K562 (cell line): ENCODE measurements at regions not wholly inside any gene's neighbourhood (a gene's known extent, or its start where the extent isn't known, plus 50 kb on each side); places are given as distances from the start of the nearest gene placed in this dataset.

Experiments
- ATAC-seq: fragments of 200-7000 bp; cut with Tn5 transposase; 3 replicates; pipeline ENCODE4 v1.9.1; 2020; ENCODE audit warnings: moderate library complexity
- BruUV-seq: library from RNA; stranded (reverse); fragments of 400-500 nt; replicated peaks from 2 replicates; lab custom pipeline; 2021; lab: Mats Ljungman, UMichigan
- CTCF ChIA-PET: fragments of 300-600 bp; formaldehyde crosslinking; extraction: SDS; loops from one replicate; lab custom pipeline; 2021; ENCODE audit warnings: low intra/inter-chr PET ratio; lab: Yijun Ruan, JAX
- POLR2A ChIA-PET: fragments of 300-600, 350-650 bp; sonication (Branson Sonifier 250); formaldehyde crosslinking; extraction: SDS; loops from one replicate; lab custom pipeline; 2021; ENCODE audit warnings: antibody characterized with exemption, inconsistent platforms; lab: Yijun Ruan, JAX
- DNase-seq, 4 experiments: peaks; one replicate each; pipeline versions ENCODE4 v3.0.0 to v3.0.0-alpha.2; 2011 to 2018; ENCODE audit warnings: low spot score in 3 of 4, mixed read lengths in 3 of 4; ENCODE audit errors: extremely low read depth in 1 of 4
- FAIRE-seq: peaks from 2 replicates; lab custom pipeline; 2011; peaks lifted over from hg19 to GRCh38; lab: Jason Lieb, UNC
- H2AFZ ChIP-seq: 2 replicates; pipeline ENCODE4 v1.6.0; 2011; ENCODE audit warnings: low read depth, low read length, control low read depth, inconsistent platforms
- H3K27ac ChIP-seq: fragments of 200-600 bp; 3 replicates; pipeline ENCODE4 v1.8.0; 2011; ENCODE audit warnings: low read depth, mild to moderate bottlenecking, control low read depth, inconsistent platforms, low read length, moderate library complexity, mixed read lengths; ENCODE audit errors: extremely low read depth
- H3K27me3 ChIP-seq, 2 experiments: fragments of 300-600 bp in 1 of 2; 2 replicates in 1 of 2; 3 replicates in 1 of 2; pipeline versions ENCODE4 v1.6.0 to v1.8.0; 2011; ENCODE audit warnings: inconsistent platforms in 2 of 2, low read length in 2 of 2, mild to moderate bottlenecking in 1 of 2, mixed read lengths in 1 of 2, moderate library complexity in 1 of 2; ENCODE audit not compliant: control insufficient read depth in 2 of 2, insufficient read depth in 2 of 2
- H3K36me3 ChIP-seq: fragments of 300-600 bp; 3 replicates; pipeline ENCODE4 v1.8.0; 2011; ENCODE audit warnings: mild to moderate bottlenecking, low read length, inconsistent platforms; ENCODE audit not compliant: control insufficient read depth, insufficient read depth
- H3K4me1 ChIP-seq, 2 experiments: fragments of 200-600 bp in 1 of 2; replicated peaks in 1 of 2; 2 replicates in 1 of 2; 3 replicates in 1 of 2; pipeline versions ENCODE4 v1.5.1 to v1.8.0; 2011; ENCODE audit warnings: inconsistent platforms in 2 of 2, low read length in 2 of 2, mild to moderate bottlenecking in 1 of 2, mixed read lengths in 1 of 2, moderate library complexity in 1 of 2; ENCODE audit not compliant: control insufficient read depth in 2 of 2, insufficient read depth in 2 of 2
- H3K4me2 ChIP-seq: 2 replicates; pipeline ENCODE4 v1.6.1; 2011; ENCODE audit warnings: low read length, control low read depth, inconsistent platforms, mixed read lengths; ENCODE audit not compliant: insufficient read depth
- H3K4me3 ChIP-seq: fragments of 200-600 bp; sonication (generic), shearing (Covaris generic); 2 replicates; pipeline ENCODE4 v1.5.1; 2016; ENCODE audit warnings: control low read depth, inconsistent platforms
- H3K79me2 ChIP-seq: fragments of 200-600 bp; 3 replicates; pipeline ENCODE4 v1.8.0; 2011; ENCODE audit warnings: low read length, inconsistent platforms; ENCODE audit not compliant: control insufficient read depth, insufficient read depth
- H3K9ac ChIP-seq, 2 experiments: 2 replicates each; pipeline versions ENCODE4 v1.6.0 to v1.6.1; 2011; ENCODE audit warnings: low read depth in 2 of 2, low read length in 2 of 2, control low read depth in 1 of 2, inconsistent platforms in 1 of 2, mild to moderate bottlenecking in 1 of 2, mixed read lengths in 1 of 2; ENCODE audit not compliant: insufficient read depth in 1 of 2
- H3K9me1 ChIP-seq: one replicate; pipeline ENCODE4 v1.6.0; 2011; ENCODE audit warnings: inconsistent platforms, mild to moderate bottlenecking, low read length, moderate library complexity; ENCODE audit not compliant: control insufficient read depth, insufficient read depth
- H3K9me3 ChIP-seq: replicated peaks from 2 replicates; pipeline ENCODE4 v1.5.1; 2011; ENCODE audit warnings: low read depth, low read length, inconsistent platforms; ENCODE audit not compliant: control insufficient read depth, insufficient read depth
- H4K20me1 ChIP-seq: replicated peaks from 2 replicates; pipeline ENCODE4 v1.6.1; 2011; ENCODE audit warnings: low read length, inconsistent platforms, mixed read lengths; ENCODE audit not compliant: control insufficient read depth, insufficient read depth
- HDAC3 ChIP-seq: fragments of 450-650 bp; IDR thresholded peaks from 2 replicates; pipeline ENCODE4 v1.6.1; 2018; ENCODE audit warnings: borderline replicate concordance, mild to moderate bottlenecking, moderate library complexity; ENCODE audit not compliant: partially characterized antibody
- HMGN3 ChIP-seq: IDR thresholded peaks from 2 replicates; pipeline ENCODE4 v1.6.1; 2011; ENCODE audit warnings: borderline replicate concordance, low read depth, mild to moderate bottlenecking, mixed read lengths, low read length; ENCODE audit not compliant: insufficient read length; ENCODE audit errors: extremely low read depth
- WGBS: fragments of 100-300 bp; shearing (Covaris generic); methylation state at CpG from one replicate; pipeline ENCODE4 v1.1.6; 2016; ENCODE audit warnings: low coverage, mixed read lengths; ENCODE audit not compliant: insufficient coverage; ENCODE audit errors: missing lambda C conversion rate; 5-methylcytosine and 5-hydroxymethylcytosine counted together
- in situ Hi-C: fragments of 300-500 bp; cut with MboI; formaldehyde crosslinking; loops from 4 replicates; pipeline ENCODE4 v1.15.0; 2018; ENCODE audit warnings: inconsistent platforms, mixed read lengths
- intact Hi-C: fragments of 100-400 bp; cut with micrococcal nuclease; formaldehyde crosslinking; loops from 2 replicates; pipeline ENCODE4 v1.14.2; 2022
- TF ChIP-seq, protein P1 (sequence below): fragments of 250-450 bp; sonication (Bioruptor Pico); IDR thresholded peaks from 2 replicates; pipeline ENCODE4 v1.5.0; 2020; ENCODE audit warnings: mild to moderate bottlenecking, borderline replicate concordance
- TF ChIP-seq, protein P2 (sequence below), 2 experiments: fragments of 450-650 bp in 1 of 2; sonication (generic) in 1 of 2; formaldehyde crosslinking in 1 of 2; IDR thresholded peaks; 2 replicates each; pipeline versions ENCODE4 v1.7.1 to v1.9.0; 2016 to 2022; ENCODE audit warnings: inconsistent platforms in 1 of 2, mild to moderate bottlenecking in 1 of 2, missing genetic modification reagents in 1 of 2

DNA sequence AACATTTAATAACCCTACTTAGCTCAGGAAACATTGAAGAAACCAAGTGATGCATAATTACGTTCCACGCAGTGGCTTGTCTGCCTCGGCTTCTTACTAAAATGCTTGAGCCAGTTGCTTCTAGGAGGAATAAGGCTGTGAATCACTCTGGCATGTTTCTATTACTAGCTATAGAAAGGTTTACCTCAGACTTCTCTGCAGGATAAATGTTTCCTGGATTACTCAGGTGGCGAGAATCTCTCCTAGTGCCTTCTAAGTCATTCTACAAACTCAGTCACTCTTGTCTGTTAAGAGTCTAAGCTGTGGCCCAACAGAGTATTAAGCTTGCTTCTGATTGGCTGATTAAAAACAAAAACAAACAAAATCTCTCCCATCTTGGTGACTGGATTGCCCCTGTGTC is 92.0 kb upstream of the RALGPS2 start:
- no TSS peak for BruUV-seq
- intact Hi-C loops (no loop called here), in situ Hi-C loops (no loop called here)
- 5% methylated on average over 4 of the region's 4 CpGs for WGBS
- Histone ChIP-seq H3K4me2 (no peak overlapping the region), H3K9me3 (no peaks in the 10 kb centered on the region), H3K79me2 (no peaks in the 10 kb centered on the region), H3K36me3 (no peaks in the 10 kb centered on the region), H2AFZ (no peak overlapping the region), H3K27ac (no peak overlapping the region), H3K4me3 (no peak overlapping the region), H3K27me3 (peaks cover 0 to 4% of the 10 kb centered on the region in 2 experiments; a peak in 1 of 5 replicates), H3K4me1 (no peaks in the 10 kb centered on the region), H3K9ac (no peak overlapping the region), H3K9me1 (no peaks in the 10 kb centered on the region), H4K20me1 (no peaks in the 10 kb centered on the region)
- CTCF ChIA-PET: no interaction called here
- TF ChIP-seq, protein P1, sequence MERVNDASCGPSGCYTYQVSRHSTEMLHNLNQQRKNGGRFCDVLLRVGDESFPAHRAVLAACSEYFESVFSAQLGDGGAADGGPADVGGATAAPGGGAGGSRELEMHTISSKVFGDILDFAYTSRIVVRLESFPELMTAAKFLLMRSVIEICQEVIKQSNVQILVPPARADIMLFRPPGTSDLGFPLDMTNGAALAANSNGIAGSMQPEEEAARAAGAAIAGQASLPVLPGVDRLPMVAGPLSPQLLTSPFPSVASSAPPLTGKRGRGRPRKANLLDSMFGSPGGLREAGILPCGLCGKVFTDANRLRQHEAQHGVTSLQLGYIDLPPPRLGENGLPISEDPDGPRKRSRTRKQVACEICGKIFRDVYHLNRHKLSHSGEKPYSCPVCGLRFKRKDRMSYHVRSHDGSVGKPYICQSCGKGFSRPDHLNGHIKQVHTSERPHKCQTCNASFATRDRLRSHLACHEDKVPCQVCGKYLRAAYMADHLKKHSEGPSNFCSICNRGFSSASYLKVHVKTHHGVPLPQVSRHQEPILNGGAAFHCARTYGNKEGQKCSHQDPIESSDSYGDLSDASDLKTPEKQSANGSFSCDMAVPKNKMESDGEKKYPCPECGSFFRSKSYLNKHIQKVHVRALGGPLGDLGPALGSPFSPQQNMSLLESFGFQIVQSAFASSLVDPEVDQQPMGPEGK (CRISPR knock-in tag): no peak
- no peak for TF ChIP-seq HDAC3
- no peak for TF ChIP-seq HMGN3
- TF ChIP-seq, protein P2, sequence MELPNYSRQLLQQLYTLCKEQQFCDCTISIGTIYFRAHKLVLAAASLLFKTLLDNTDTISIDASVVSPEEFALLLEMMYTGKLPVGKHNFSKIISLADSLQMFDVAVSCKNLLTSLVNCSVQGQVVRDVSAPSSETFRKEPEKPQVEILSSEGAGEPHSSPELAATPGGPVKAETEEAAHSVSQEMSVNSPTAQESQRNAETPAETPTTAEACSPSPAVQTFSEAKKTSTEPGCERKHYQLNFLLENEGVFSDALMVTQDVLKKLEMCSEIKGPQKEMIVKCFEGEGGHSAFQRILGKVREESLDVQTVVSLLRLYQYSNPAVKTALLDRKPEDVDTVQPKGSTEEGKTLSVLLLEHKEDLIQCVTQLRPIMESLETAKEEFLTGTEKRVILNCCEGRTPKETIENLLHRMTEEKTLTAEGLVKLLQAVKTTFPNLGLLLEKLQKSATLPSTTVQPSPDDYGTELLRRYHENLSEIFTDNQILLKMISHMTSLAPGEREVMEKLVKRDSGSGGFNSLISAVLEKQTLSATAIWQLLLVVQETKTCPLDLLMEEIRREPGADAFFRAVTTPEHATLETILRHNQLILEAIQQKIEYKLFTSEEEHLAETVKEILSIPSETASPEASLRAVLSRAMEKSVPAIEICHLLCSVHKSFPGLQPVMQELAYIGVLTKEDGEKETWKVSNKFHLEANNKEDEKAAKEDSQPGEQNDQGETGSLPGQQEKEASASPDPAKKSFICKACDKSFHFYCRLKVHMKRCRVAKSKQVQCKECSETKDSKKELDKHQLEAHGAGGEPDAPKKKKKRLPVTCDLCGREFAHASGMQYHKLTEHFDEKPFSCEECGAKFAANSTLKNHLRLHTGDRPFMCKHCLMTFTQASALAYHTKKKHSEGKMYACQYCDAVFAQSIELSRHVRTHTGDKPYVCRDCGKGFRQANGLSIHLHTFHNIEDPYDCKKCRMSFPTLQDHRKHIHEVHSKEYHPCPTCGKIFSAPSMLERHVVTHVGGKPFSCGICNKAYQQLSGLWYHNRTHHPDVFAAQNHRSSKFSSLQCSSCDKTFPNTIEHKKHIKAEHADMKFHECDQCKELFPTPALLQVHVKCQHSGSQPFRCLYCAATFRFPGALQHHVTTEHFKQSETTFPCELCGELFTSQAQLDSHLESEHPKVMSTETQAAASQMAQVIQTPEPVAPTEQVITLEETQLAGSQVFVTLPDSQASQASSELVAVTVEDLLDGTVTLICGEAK (IDR thresholded peaks at IDR 0.05): no peak
- TF ChIP-seq, protein P2 (CRISPR knock-in tag; IDR thresholded peaks at IDR 0.05): no peak
- FAIRE-seq (no peak), ATAC-seq (no peak), DNase-seq (no peak)
- POLR2A ChIA-PET: no interaction called here
